ENCODE measurements at regions not wholly inside any gene's neighbourhood (a gene's known extent, or its start where the extent isn't known, plus 50 kb on each side); places are given as distances from the start of the nearest gene placed in this dataset.

GRCh38 chr7:115869190-115869589 lies 161.4 kb downstream of the TFEC start:
- no peaks in the 10 kb centered on the region for H3K9me1 ChIP-seq (ENCODE audit: insufficient read depth, low read length)
- in situ Hi-C loops (cut with MboI; ENCODE audit: low sequenced_read_pairs) (loop anchor here (25.0 kb wide), 1 partner anchor 1007 kb away; no protein-coding TSS in a partner anchor), intact Hi-C loops (cut with micrococcal nuclease) (no loop called here), dilution Hi-C loops (cut with HindIII; ENCODE audit: low sequenced_read_pairs, unreplicated experiment) (no loop called here)
- ChIA-PET CTCF (no interaction called here), POLR2A (ENCODE audit: unreplicated experiment) (no interaction called here)
- no peak overlapping the region for H3K23ac ChIP-seq (ENCODE audit: low read depth, low read length)
- ATAC-seq (ENCODE audit: low read depth) (no peak), DNase-seq (peak; percentile 49)
- no peak overlapping the region for H4K5ac ChIP-seq (ENCODE audit: low read depth, low read length)
- H2AK5ac ChIP-seq (ENCODE audit: low read depth, low read length): no peak overlapping the region
- BruUV-seq (replicated peaks): no TSS peak
- no peak overlapping the region for H3K4ac ChIP-seq (ENCODE audit: low read depth, low read length)
- no peaks in the 10 kb centered on the region for H3K4me1 ChIP-seq (ENCODE audit: control insufficient read depth, insufficient read depth, low read length)
- H2BK120ac ChIP-seq (ENCODE audit: low read depth, low read length): no peak overlapping the region
- no peak for TF ChIP-seq BHLHE40 (IDR thresholded peaks at IDR 0.05; ENCODE audit: low read depth, low read length)
- WGBS, 2 experiments (ENCODE audit: extremely low coverage in 2 of 2, insufficient read length in 1 of 2): no CpG with 5 or more reads among the region's 3 CpGs
- no peak overlapping the region for H2BK15ac ChIP-seq (ENCODE audit: low read depth, low read length)
- H2AFZ ChIP-seq (replicated peaks; ENCODE audit: low read length, poor library complexity): no peak overlapping the region
- no peak overlapping the region for H3K18ac ChIP-seq (ENCODE audit: low read depth, low read length)
- no peaks in the 10 kb centered on the region for H3K79me1 ChIP-seq (ENCODE audit: low read depth in 1 of 2, low read length in 2 of 2)
- no peaks in the 10 kb centered on the region for H3K36me3 ChIP-seq (ENCODE audit: control insufficient read depth, insufficient read depth, low read length)
- H3K9me3 ChIP-seq (ENCODE audit: control insufficient read depth, insufficient read depth, low read length): no peaks in the 10 kb centered on the region
- no peak overlapping the region for H3K9ac ChIP-seq (ENCODE audit: low read depth, low read length)
- H2AK9ac ChIP-seq (replicated peaks; ENCODE audit: low read depth, low read length, poor library complexity): no peak overlapping the region
- H3K4me2 ChIP-seq (ENCODE audit: low read depth, low read length): no peak overlapping the region
- no peaks in the 10 kb centered on the region for H4K20me1 ChIP-seq (ENCODE audit: insufficient read depth, low read length)
- H3K27me3 ChIP-seq (ENCODE audit: control insufficient read depth, insufficient read depth, low read length): peaks cover 2% of the 10 kb centered on the region; the same call in 1 of the 2 replicates
- H4K91ac ChIP-seq (ENCODE audit: insufficient read depth, low read depth, low read length): no peak overlapping the region
- no peak overlapping the region for H4K8ac ChIP-seq (ENCODE audit: low read depth in 2 of 2, low read length in 2 of 2)
- no peak overlapping the region for H2BK20ac ChIP-seq (ENCODE audit: low read depth, low read length)
- no peak overlapping the region for H3K27ac ChIP-seq (ENCODE audit: insufficient read depth, low read length)
- no peak overlapping the region for H3K4me3 ChIP-seq (ENCODE audit: insufficient read depth, low read depth, low read length)
- no peak overlapping the region for H3K56ac ChIP-seq (ENCODE audit: extremely low read depth, insufficient read depth, low read length)
- H2BK5ac ChIP-seq (ENCODE audit: low read depth, low read length, poor library complexity, severe bottlenecking): no peak overlapping the region
- no peak overlapping the region for H3K14ac ChIP-seq (replicated peaks; ENCODE audit: low read depth, low read length)
